Upper lobe of right lung (tissue), 1 donor: ENCODE measurements at regions not wholly inside any gene's neighbourhood (a gene's known extent, or its start where the extent isn't known, plus 50 kb on each side); places are given as distances from the start of the nearest gene placed in this dataset.

ENCODE experiments used
- ATAC-seq: fragments of 200-7000 bp; cut with Tn5 transposase; one replicate; pipeline ENCODE4 v1.9.1; 2020; ENCODE audit warnings: mild to moderate bottlenecking, moderate library complexity
- DNase-seq: peaks from one replicate; pipeline ENCODE4 v3.0.0-alpha.2; 2020
- H3K27ac ChIP-seq: fragments of 200-600 bp; one replicate; pipeline ENCODE4 v1.8.0; 2022
- H3K27me3 ChIP-seq: fragments of 200-600 bp; one replicate; pipeline ENCODE4 v1.8.0; 2022; ENCODE audit warnings: mild to moderate bottlenecking
- H3K36me3 ChIP-seq: fragments of 200-600 bp; one replicate; pipeline ENCODE4 v1.8.0; 2022
- H3K4me1 ChIP-seq: fragments of 200-600 bp; one replicate; pipeline ENCODE4 v1.8.0; 2022
- H3K4me3 ChIP-seq: fragments of 200-600 bp; one replicate; pipeline ENCODE4 v1.8.0; 2022; ENCODE audit warnings: mild to moderate bottlenecking
- H3K9me3 ChIP-seq: fragments of 200-600 bp; one replicate; pipeline ENCODE4 v1.8.0; 2022
- intact Hi-C: fragments of 100-400 bp; cut with DNase I; formaldehyde crosslinking; loops from one replicate; pipeline ENCODE4 v1.11.0; 2022
- TF ChIP-seq, protein P1 (sequence below): fragments of 200-600 bp; IDR thresholded peaks from one replicate; pipeline ENCODE4 v1.8.0; 2022; ENCODE audit warnings: antibody characterized with exemption
- donor health status: DM: no; HTN: yes; CAD: no; lungs with severe emphysema.

DNA sequence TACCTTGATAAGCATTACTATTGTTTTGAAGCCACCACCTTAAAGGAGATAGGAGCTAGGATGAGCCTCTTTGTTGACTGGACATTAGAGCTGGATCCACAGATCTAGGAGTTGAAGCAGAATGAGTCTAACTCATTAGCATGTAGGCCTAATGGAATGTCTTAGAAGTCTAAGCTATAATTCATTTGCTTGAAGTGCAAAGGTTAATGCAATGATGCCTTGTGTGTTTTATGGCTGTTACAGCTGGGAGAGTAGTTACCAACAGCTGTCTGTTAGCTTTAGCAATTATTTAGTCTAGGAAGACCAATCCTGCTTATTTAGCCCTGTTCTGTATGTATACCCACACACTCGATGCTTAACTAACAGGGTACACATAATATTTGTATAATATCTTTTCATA lies 419.3 kb downstream of the TUSC7 start:
- H3K27ac ChIP-seq, result no peak overlapping the region
- no peaks in the 10 kb centered on the region for H3K36me3 ChIP-seq
- intact Hi-C loops, result no loop called here
- H3K9me3 ChIP-seq, result no peaks in the 10 kb centered on the region
- TF ChIP-seq, protein P1, sequence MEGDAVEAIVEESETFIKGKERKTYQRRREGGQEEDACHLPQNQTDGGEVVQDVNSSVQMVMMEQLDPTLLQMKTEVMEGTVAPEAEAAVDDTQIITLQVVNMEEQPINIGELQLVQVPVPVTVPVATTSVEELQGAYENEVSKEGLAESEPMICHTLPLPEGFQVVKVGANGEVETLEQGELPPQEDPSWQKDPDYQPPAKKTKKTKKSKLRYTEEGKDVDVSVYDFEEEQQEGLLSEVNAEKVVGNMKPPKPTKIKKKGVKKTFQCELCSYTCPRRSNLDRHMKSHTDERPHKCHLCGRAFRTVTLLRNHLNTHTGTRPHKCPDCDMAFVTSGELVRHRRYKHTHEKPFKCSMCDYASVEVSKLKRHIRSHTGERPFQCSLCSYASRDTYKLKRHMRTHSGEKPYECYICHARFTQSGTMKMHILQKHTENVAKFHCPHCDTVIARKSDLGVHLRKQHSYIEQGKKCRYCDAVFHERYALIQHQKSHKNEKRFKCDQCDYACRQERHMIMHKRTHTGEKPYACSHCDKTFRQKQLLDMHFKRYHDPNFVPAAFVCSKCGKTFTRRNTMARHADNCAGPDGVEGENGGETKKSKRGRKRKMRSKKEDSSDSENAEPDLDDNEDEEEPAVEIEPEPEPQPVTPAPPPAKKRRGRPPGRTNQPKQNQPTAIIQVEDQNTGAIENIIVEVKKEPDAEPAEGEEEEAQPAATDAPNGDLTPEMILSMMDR, result no peak
- no peak overlapping the region for H3K4me3 ChIP-seq
- no peaks in the 10 kb centered on the region for H3K4me1 ChIP-seq
- no peaks in the 10 kb centered on the region for H3K27me3 ChIP-seq
- DNase-seq, result no peak
- no peak for ATAC-seq

DNA sequence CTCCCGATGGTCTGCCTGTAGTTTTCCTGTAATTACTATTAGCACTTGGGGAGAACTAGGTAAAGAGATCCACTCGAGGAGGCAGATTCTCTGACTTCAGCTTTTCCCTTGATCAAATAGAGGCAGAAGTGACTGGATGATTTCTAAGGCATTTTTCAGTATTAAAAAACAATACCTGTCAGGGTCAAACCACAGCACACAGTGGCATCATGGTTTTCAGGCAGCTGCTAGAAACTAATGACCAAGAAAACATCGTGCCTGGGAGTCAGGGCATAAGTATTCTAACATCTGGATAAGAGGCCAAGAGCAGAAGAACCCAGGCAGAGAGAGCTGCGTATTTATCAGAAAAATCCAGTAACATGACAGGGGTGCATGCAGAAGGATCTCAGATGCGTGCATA lies 419.9 kb downstream of the TUSC7 start:
- Histone ChIP-seq H3K4me3 (no peak overlapping the region), H3K4me1 (no peaks in the 10 kb centered on the region), H3K9me3 (no peaks in the 10 kb centered on the region), H3K36me3 (no peaks in the 10 kb centered on the region), H3K27me3 (no peaks in the 10 kb centered on the region), H3K27ac (no peak overlapping the region)
- TF ChIP-seq, protein P1, result no peak
- ATAC-seq (no peak), DNase-seq (no peak)
- intact Hi-C loops, result no loop called here

DNA sequence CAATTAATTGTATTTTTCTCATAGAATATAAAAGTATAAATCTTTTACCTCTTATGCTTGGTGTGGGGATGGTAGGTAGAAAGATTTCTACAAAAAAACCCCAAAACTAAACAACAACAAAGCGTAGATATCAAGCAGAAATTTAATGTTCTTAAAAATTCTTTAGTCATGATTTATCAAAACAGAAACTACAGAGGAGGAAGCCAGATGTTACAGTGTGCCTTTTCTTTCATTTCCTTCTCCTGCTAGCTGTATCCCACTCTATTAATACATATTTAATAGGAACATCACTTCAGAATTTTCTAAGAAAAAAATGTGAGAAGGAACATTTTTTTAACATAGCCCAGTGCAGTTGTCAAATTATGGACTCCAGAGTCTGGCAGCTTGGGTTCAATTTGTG lies 420.6 kb downstream of the TUSC7 start:
- no peaks in the 10 kb centered on the region for H3K36me3 ChIP-seq
- ATAC-seq (no peak), DNase-seq (no peak)
- H3K27me3 ChIP-seq, result no peaks in the 10 kb centered on the region
- intact Hi-C loops, result no loop called here
- H3K9me3 ChIP-seq, result no peaks in the 10 kb centered on the region
- TF ChIP-seq, protein P1, result no peak
- no peak overlapping the region for H3K4me3 ChIP-seq
- no peaks in the 10 kb centered on the region for H3K4me1 ChIP-seq
- H3K27ac ChIP-seq, result no peak overlapping the region

DNA sequence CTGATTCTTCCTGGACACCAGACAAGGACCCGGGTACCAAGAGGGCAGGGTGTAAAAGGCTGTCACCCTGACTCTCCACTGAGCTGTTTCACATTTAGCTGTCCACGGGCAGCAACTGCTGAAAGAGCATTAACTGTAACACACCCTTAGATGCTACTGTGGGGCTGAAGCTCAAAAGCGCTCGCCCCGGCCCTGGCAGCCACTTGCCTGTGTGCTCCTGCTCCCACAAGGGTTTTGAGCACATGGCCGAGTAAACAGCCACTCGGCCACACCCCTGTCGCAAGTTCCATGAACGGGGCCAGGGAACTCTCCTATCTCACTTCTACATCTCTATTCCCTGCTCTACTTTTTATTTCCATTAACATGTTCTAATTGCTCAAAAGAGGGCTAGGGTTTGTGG lies 421.7 kb downstream of the TUSC7 start:
- DNase-seq, result peak; percentile 77
- Histone ChIP-seq H3K4me3 (no peak overlapping the region), H3K27ac (no peak overlapping the region)

DNA sequence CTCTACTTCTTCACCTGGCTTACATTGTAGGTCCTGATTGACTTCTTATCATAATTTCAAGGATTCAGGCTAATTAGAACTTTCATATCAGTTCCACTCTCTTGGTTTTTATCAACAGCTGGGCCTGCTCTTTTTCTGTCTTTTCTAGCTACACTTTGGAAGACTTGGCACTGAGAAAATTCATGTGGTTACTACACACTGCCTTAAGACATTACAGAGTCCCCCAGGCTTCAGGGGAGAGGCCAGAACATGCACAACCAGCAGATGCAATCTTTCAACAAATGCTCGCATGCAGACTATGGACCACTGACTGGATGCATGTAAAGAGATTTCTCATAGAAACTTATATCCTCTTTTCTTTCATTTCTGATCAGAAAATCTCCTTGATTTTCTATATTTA lies 423.5 kb downstream of the TUSC7 start:
- no peak for DNase-seq
- no peak for ATAC-seq

More for the DNA sequence above, 421.7 kb downstream of the TUSC7 start:
- H3K27me3 ChIP-seq, result no peaks in the 10 kb centered on the region
- intact Hi-C loops, result no loop called here
- H3K4me1 ChIP-seq, result no peaks in the 10 kb centered on the region
- TF ChIP-seq, protein P1, result no peak
- no peaks in the 10 kb centered on the region for H3K36me3 ChIP-seq
- ATAC-seq, result peak; percentile 95
- no peaks in the 10 kb centered on the region for H3K9me3 ChIP-seq

DNA sequence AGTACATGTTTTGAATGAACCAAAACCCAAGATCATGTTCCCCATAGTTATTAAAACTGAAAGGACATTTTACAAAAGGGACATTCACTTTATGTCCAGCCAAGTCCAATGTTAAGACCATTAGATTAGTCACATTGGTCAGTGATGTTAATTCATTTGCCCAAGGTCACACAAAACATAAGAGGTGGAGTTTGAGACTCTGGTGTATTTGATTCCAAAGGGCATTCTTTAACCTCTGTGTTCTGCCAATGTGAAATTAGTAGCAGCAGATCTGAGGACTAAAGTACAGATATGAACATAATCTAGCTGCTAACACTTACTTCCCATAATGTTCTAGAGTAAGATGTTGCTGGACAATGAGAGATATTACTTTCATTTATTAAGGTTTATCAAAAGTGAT lies 425.6 kb downstream of the TUSC7 start:
- ATAC-seq, result no peak
- no peaks in the 10 kb centered on the region for H3K9me3 ChIP-seq
- no peaks in the 10 kb centered on the region for H3K4me1 ChIP-seq
- H3K27ac ChIP-seq, result no peak overlapping the region
- no peak overlapping the region for H3K4me3 ChIP-seq
- intact Hi-C loops, result no loop called here
- H3K36me3 ChIP-seq, result no peaks in the 10 kb centered on the region
- TF ChIP-seq, protein P1, result no peak
- no peak for DNase-seq
- H3K27me3 ChIP-seq, result no peaks in the 10 kb centered on the region

More for the DNA sequence above, 423.5 kb downstream of the TUSC7 start:
- intact Hi-C loops, result no loop called here
- H3K27ac ChIP-seq, result no peak overlapping the region
- no peaks in the 10 kb centered on the region for H3K36me3 ChIP-seq
- TF ChIP-seq, protein P1, result no peak
- H3K27me3 ChIP-seq, result no peaks in the 10 kb centered on the region
- H3K9me3 ChIP-seq, result no peaks in the 10 kb centered on the region
- H3K4me3 ChIP-seq, result no peak overlapping the region
- H3K4me1 ChIP-seq, result no peaks in the 10 kb centered on the region
